ENCODE measurements at regions not wholly inside any gene's neighbourhood (a gene's known extent, or its start where the extent isn't known, plus 50 kb on each side); places are given as distances from the start of the nearest gene placed in this dataset.

DNA sequence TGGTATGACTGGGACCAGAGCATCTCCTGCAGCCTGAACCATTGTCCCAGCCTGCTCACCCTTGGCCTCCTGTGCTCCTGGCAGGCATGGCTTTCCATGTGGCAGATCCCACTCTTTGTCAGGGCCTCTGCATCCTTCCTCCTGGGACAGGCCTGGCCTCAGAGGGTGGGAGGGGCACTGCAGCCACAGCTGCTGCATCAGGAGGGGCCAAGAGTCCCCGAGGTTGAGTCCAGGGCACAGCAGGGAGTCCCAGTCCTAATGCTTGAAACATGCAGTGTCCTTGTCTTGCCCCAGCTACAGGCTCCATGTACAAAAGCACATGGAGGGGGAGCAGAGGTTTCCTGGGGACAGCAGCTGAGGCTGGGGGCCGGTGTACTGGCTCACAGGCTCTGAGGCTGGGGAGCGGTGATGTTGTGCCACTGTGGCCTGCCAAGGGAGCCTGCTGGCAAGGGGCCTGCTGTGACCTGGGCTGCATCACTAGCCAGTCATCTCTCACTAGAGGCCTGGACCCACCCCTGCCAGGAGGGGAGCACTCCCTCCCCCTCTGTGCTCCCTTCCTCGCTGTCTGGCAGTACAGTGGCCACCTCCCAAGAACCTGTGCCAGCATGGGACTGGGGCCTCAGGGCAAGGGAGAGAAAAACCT, 144.8 kb downstream of the ZNF248 start:
- TF ChIP-seq YY1 (IDR thresholded peaks at IDR 0.05; ENCODE audit: low read depth, low read length) (no peak), NFIC (IDR thresholded peaks at IDR 0.05; ENCODE audit: low read depth, low read length) (no peak), TCF12 (IDR thresholded peaks at IDR 0.05; ENCODE audit: low read depth, low read length) (no peak), NRF1 (conservative IDR thresholded peaks at IDR 0.05; ENCODE audit: low read depth, low read length) (no peak), RELA (IDR thresholded peaks at IDR 0.05; ENCODE audit: borderline replicate concordance, partially characterized antibody) (no peak), MYC (IDR thresholded peaks at IDR 0.05; ENCODE audit: insufficient read depth, insufficient read length, insufficient replicate concordance, low read length, severe bottlenecking) (no peak), BRCA1 (IDR thresholded peaks at IDR 0.05; ENCODE audit: low read depth, low read length) (no peak)

All from GM12878 (cell line).